Muscle of leg (tissue), 3 donors: ENCODE measurements at regions not wholly inside any gene's neighbourhood (a gene's known extent, or its start where the extent isn't known, plus 50 kb on each side); places are given as distances from the start of the nearest gene placed in this dataset.

Experiments used
- DNase-seq: peaks from one replicate; pipeline ENCODE4 v3.0.0; 2013
- H3K27ac ChIP-seq: one replicate; pipeline ENCODE4 v1.5.1; 2013; ENCODE audit warnings: mild to moderate bottlenecking, low read length, control low read depth
- H3K27me3 ChIP-seq: one replicate; pipeline ENCODE4 v1.6.1; 2013; ENCODE audit warnings: low read length; ENCODE audit not compliant: control insufficient read depth, insufficient read depth
- H3K36me3 ChIP-seq: one replicate; pipeline ENCODE4 v1.6.1; 2013; ENCODE audit warnings: low read length; ENCODE audit not compliant: control insufficient read depth, insufficient read depth
- H3K4me1 ChIP-seq: one replicate; pipeline ENCODE4 v1.6.1; 2013; ENCODE audit warnings: low read length; ENCODE audit not compliant: control insufficient read depth, insufficient read depth
- H3K4me3 ChIP-seq: one replicate; pipeline ENCODE4 v1.5.1; 2013; ENCODE audit warnings: low read length, control low read depth
- H3K9me3 ChIP-seq: replicated peaks from 2 replicates; pipeline ENCODE4 v1.6.1; 2013; ENCODE audit warnings: low read depth, low read length; ENCODE audit not compliant: control insufficient read depth
- WGBS: methylation state at CpG from one replicate; pipeline ENCODE4 v1.1.5; 2013; ENCODE audit warnings: missing lambda C conversion rate; ENCODE audit not compliant: insufficient coverage; 5-methylcytosine and 5-hydroxymethylcytosine counted together

- no CpG with 5 or more reads among the region's 2 CpGs for WGBS
- no peaks in the 10 kb centered on the region for H3K4me1 ChIP-seq
- no peaks in the 10 kb centered on the region for H3K9me3 ChIP-seq
- no peaks in the 10 kb centered on the region for H3K27me3 ChIP-seq
- H3K4me3 ChIP-seq: no peak overlapping the region
- no peaks in the 10 kb centered on the region for H3K36me3 ChIP-seq
- DNase-seq: no peak
- no peak overlapping the region for H3K27ac ChIP-seq
Observed at GRCh38 chr18:40382197-40382596, 1572.8 kb upstream of the PIK3C3 start.

DNA sequence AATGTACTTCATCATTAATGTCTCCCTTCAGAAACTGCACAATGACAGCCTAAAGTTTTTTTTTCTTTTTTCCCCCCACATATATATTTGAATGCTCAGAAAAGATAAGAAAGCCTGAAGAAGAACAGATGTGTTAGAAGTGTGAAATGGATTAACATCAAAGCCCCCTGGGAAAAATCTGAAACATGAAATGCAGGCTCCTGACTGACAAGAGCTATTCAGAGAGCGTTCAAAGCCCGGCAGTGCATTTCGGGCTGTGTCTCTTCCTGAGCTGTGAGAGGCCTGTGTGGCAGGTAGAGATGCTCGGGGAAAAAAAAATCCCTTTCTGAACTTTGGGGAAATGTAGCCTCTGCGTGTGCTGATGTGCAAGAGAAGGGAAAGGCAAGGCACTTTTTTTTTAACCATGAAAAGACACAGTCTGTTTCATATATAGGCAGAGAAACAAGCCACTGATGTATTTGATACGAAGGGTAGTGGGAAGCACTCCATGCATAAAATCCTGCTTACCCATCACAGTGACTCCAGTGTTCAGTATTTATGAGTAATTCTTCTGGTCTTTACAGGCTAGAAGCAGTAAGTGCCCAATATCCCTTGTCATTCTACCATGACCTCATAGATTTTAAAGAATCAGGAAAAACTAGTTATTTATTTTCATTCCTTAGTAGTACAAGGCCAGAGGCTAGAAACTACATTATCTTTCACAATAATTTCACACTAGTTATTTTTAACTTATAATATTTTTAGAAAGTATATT is 1574.2 kb upstream of the PIK3C3 start:
- H3K4me1 ChIP-seq: no peaks in the 10 kb centered on the region
- H3K27me3 ChIP-seq: no peaks in the 10 kb centered on the region
- no peaks in the 10 kb centered on the region for H3K9me3 ChIP-seq
- no peak overlapping the region for H3K4me3 ChIP-seq
- no peak for DNase-seq
- H3K27ac ChIP-seq: no peak overlapping the region
- no peaks in the 10 kb centered on the region for H3K36me3 ChIP-seq
- 63% methylated on average over 4 of the region's 6 CpGs for WGBS

DNA sequence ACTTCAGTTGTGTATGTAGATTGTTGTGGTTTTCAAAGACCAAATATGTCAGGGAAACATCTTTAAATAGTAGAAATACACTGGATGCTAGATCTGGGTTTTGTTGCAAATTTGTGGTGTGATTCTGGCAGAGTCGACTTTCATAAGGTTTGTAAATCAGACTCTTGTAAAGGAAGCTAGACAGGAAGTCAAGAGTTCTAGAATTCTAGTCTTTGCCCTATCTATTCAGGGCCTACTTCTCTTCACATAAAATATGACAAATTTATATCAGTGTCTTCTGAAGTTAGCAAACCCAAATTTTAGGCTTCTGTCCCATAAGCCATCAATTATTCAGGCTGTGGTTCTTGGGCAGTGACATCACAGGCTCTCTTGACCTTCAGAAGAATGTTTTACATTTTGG is 1579.2 kb upstream of the PIK3C3 start:
- DNase-seq: no peak
- Histone ChIP-seq H3K27ac (no peak overlapping the region), H3K36me3 (no peaks in the 10 kb centered on the region), H3K4me3 (no peak overlapping the region), H3K27me3 (no peaks in the 10 kb centered on the region), H3K9me3 (no peaks in the 10 kb centered on the region), H3K4me1 (no peaks in the 10 kb centered on the region)
- WGBS: no CpG with 5 or more reads among the region's 1 CpG

GRCh38 chr18:40371673-40372072 is 1583.4 kb upstream of the PIK3C3 start:
- H3K9me3 ChIP-seq: no peaks in the 10 kb centered on the region
- H3K27me3 ChIP-seq: no peaks in the 10 kb centered on the region
- no peak overlapping the region for H3K27ac ChIP-seq
- WGBS: no CpG with 5 or more reads among the region's 1 CpG
- no peak overlapping the region for H3K4me3 ChIP-seq
- no peaks in the 10 kb centered on the region for H3K4me1 ChIP-seq
- DNase-seq: no peak
- H3K36me3 ChIP-seq: no peaks in the 10 kb centered on the region

- no peak overlapping the region for H3K4me3 ChIP-seq
- no peaks in the 10 kb centered on the region for H3K27me3 ChIP-seq
- H3K36me3 ChIP-seq: no peaks in the 10 kb centered on the region
- no peak for DNase-seq
- H3K9me3 ChIP-seq: no peaks in the 10 kb centered on the region
- H3K4me1 ChIP-seq: no peaks in the 10 kb centered on the region
- no CpG with 5 or more reads among the region's 2 CpGs for WGBS
- H3K27ac ChIP-seq: no peak overlapping the region
Observed at GRCh38 chr18:40367576-40367975, 1587.5 kb upstream of the PIK3C3 start.

DNA sequence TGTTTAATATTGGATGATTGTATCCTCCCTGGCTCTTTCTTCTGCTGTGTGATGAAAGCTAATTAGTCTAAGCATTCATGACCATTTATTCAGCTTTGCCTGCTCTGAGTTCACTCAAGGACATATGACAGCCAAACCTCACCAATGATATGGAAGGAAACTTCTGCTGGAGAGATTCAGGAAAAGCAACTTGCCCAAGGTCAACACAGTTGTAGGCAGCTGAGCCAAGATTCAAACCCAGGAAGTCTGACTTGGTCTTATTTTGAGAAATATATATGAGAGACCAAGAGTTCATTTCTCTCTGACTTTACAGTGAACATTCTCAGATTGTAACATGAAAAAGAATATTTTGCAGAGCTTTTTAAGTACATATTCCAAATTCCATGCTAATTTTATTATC is 1588.5 kb upstream of the PIK3C3 start:
- Histone ChIP-seq H3K9me3 (no peaks in the 10 kb centered on the region), H3K27me3 (no peaks in the 10 kb centered on the region), H3K27ac (no peak overlapping the region), H3K36me3 (no peaks in the 10 kb centered on the region), H3K4me1 (no peaks in the 10 kb centered on the region), H3K4me3 (no peak overlapping the region)
- no peak for DNase-seq

DNA sequence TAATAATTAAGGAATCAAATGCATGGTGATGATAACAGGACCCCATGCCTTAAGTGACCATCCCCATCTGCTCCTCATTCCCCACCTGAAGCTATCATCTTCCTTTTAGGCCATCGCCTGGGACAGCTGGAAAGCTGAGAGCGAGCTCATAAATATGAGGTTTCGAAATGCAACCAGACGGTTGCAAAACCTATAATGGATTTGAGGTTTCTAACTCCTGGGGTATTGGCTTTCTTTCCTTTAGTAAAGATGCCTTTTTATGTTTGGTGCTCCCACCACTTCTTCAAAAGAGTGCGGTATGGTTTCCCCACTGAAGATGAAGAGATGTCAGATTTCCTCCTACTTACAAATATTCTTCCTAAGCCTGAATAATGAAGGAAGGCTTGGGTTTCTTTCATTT is 1589.5 kb upstream of the PIK3C3 start:
- Histone ChIP-seq H3K27ac (no peak overlapping the region), H3K36me3 (no peaks in the 10 kb centered on the region)
- 40% methylated on average over 2 of the region's 5 CpGs for WGBS

DNA sequence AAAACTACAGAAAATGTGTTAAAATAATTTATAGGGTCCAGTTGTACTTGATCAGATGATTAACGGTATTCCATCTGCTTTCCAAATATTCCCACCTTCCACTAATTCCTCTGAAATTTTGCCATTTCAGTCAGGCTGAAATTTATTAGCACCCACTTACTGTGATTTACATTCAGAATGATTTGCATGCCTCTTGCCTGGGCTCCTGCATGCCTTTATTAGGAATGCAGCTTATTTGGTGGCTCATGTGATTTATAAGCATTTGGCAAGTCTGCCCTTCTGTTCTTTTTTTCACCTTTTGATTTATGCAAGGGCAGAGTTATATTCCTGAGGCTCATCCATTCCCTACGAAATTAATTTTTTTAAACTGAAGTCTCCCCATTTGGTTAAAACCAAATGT is 1594.5 kb upstream of the PIK3C3 start:
- no peak overlapping the region for H3K27ac ChIP-seq
- no CpG with 5 or more reads among the region's 2 CpGs for WGBS
- H3K36me3 ChIP-seq: no peaks in the 10 kb centered on the region
- H3K27me3 ChIP-seq: no peaks in the 10 kb centered on the region
- H3K4me1 ChIP-seq: no peaks in the 10 kb centered on the region
- H3K4me3 ChIP-seq: no peak overlapping the region
- H3K9me3 ChIP-seq: no peaks in the 10 kb centered on the region
- DNase-seq: no peak

More for the DNA sequence above, 1589.5 kb upstream of the PIK3C3 start:
- no peak overlapping the region for H3K4me3 ChIP-seq
- H3K27me3 ChIP-seq: no peaks in the 10 kb centered on the region
- H3K9me3 ChIP-seq: no peaks in the 10 kb centered on the region
- DNase-seq: no peak
- H3K4me1 ChIP-seq: no peaks in the 10 kb centered on the region

DNA sequence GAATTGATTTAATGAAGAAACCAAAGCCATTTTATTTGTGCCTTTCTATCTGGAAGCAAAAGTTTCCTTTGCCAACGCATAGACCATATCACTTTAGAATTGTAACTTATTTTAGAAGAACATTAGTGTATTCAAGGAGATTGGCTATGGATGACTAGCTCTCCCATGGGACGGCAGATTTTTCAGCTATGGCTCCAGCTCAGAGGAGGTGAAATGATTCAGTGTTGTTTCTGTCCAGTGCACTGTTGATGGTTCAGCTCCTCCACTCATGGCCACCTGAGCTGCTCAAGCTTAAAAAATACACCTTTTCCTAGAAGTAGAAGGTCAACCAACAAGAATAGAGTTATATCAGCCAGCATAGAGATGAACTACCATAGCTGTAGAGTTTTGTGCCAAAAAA is 1597.5 kb upstream of the PIK3C3 start:
- WGBS: no CpG with 5 or more reads among the region's 2 CpGs
- H3K9me3 ChIP-seq: no peaks in the 10 kb centered on the region
- no peak overlapping the region for H3K4me3 ChIP-seq
- H3K36me3 ChIP-seq: no peaks in the 10 kb centered on the region
- H3K27ac ChIP-seq: no peak overlapping the region
- H3K27me3 ChIP-seq: no peaks in the 10 kb centered on the region
- DNase-seq: no peak
- H3K4me1 ChIP-seq: no peaks in the 10 kb centered on the region

DNA sequence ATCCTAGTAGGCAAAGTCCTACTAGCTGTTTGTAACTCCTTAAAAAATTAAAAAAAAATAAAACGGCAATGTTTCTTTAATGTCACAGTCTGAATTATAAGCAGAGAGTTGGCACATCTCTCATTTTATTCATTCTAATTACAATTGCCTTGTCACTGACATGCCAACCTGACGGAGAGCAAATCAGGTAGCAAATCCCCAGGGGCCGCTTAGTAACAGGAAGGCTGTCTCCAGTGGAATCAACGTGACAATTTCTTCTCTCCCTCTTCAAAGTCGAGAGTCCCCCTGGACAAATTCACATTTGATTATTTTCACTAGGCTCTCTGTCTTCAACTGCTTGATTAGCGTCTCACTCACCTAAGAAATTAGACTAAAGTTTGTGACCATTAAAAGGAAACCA is 1598.9 kb upstream of the PIK3C3 start:
- no peaks in the 10 kb centered on the region for H3K36me3 ChIP-seq
- no peaks in the 10 kb centered on the region for H3K9me3 ChIP-seq
- no peak overlapping the region for H3K4me3 ChIP-seq
- H3K27me3 ChIP-seq: no peaks in the 10 kb centered on the region
- H3K4me1 ChIP-seq: no peaks in the 10 kb centered on the region
- 50% methylated on average over 3 of the region's 6 CpGs for WGBS
- DNase-seq: no peak
- H3K27ac ChIP-seq: no peak overlapping the region

DNA sequence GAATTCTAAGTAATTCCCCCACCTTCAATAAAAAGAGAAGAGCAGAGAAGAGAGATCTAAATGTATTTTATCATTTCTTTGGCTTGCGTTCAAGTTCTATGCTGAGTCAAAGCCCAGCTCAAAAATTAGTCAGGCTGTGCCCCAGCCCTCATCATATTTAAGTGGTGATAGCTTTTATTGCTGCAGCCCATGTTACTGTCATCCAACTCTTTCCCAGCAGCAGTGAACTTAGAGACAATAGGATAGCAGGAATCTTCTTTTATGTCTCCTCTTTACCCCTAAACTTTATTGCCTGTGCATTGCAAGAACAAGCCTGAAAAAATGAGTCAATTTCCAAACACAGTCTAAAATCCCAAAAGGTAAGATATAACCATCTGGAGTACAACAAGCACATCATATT is 1599.3 kb upstream of the PIK3C3 start:
- Histone ChIP-seq H3K4me3 (no peak overlapping the region), H3K27me3 (no peaks in the 10 kb centered on the region), H3K36me3 (no peaks in the 10 kb centered on the region), H3K4me1 (no peaks in the 10 kb centered on the region), H3K27ac (no peak overlapping the region), H3K9me3 (no peaks in the 10 kb centered on the region)
- no CpG with 5 or more reads among the region's 1 CpG for WGBS
- peak; percentile 58 for DNase-seq
